D721Med (cell line): ENCODE measurements at regions not wholly inside any gene's neighbourhood (a gene's known extent, or its start where the extent isn't known, plus 50 kb on each side); places are given as distances from the start of the nearest gene placed in this dataset.

ENCODE experiments used
- DNase-seq: peaks from one replicate; pipeline ENCODE4 v3.0.0; 2011; ENCODE audit warnings: low spot score; ENCODE audit not compliant: insufficient read length
- FAIRE-seq: peaks from 2 replicates; lab custom pipeline; 2011; peaks lifted over from hg19 to GRCh38; lab: Jason Lieb, UNC
- CTCF ChIP-seq: IDR thresholded peaks from 2 replicates; pipeline ENCODE4 v1.5.1; 2012; ENCODE audit warnings: mild to moderate bottlenecking, control low read depth; ENCODE audit not compliant: insufficient read depth; ENCODE audit errors: missing control alignments

- DNase-seq (no peak), FAIRE-seq (no peak)
- TF ChIP-seq CTCF = no peak
Measured at GRCh38 chr11:42571878-42572610, 739.8 kb upstream of the API5 start.

- DNase-seq (no peak), FAIRE-seq (no peak)
- TF ChIP-seq CTCF = no peak
Measured at GRCh38 chr11:42576318-42576717, 735.5 kb upstream of the API5 start.

GRCh38 chr11:42589286-42589685 lies 722.5 kb upstream of the API5 start:
- TF ChIP-seq CTCF = no peak
- DNase-seq (no peak), FAIRE-seq (no peak)

- FAIRE-seq (no peak), DNase-seq (no peak)
- no peak for TF ChIP-seq CTCF
Measured at GRCh38 chr11:42591841-42592240, 720.0 kb upstream of the API5 start.

- no peak for DNase-seq
- FAIRE-seq = no peak
- TF ChIP-seq CTCF = no peak
Measured at GRCh38 chr11:42593441-42593840, 718.4 kb upstream of the API5 start.

- FAIRE-seq = no peak
- no peak for DNase-seq
- TF ChIP-seq CTCF = no peak
Measured at GRCh38 chr11:42595876-42596275, 715.9 kb upstream of the API5 start.

GRCh38 chr11:42596576-42597145 lies 715.1 kb upstream of the API5 start:
- no peak for TF ChIP-seq CTCF
- FAIRE-seq (no peak), DNase-seq (no peak)
